HL-60/S4 treated with retinoic acid at 250 ng/mL for 4 days and 3 days (cell line): ENCODE measurements at regions not wholly inside any gene's neighbourhood (a gene's known extent, or its start where the extent isn't known, plus 50 kb on each side); places are given as distances from the start of the nearest gene placed in this dataset.
"Not testable (repeated sequence)": the region's sequence is repeated elsewhere in the genome, so short reads cannot be mapped to it uniquely, and the experiment has no call there.

Experiments
- in situ Hi-C: fragments of 300-500 bp; cut with MboI; formaldehyde crosslinking; loops from 2 replicates; pipeline ENCODE4 v1.7.0; 2022; ENCODE audit warnings: low sequenced_read_pairs

DNA sequence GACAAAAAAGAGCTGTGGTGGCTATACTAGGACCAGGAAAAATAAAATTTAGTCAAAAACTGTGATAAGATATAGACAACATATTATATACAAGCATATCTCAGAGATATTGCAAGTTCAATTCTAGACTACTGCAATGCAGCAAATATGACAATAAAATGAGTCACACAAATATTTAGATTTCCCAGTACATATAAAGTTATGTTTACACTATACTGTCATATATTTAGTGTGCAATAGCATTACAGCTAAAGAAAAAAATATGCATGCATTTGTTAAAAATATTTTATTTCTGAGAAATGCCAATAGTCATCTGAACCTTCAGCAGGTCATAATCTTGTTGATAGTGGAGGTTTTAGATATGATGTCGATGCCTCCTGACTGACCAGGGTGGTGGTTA, 72.1 kb downstream of the AKR1C4 start:
- in situ Hi-C loops = no loop called here

DNA sequence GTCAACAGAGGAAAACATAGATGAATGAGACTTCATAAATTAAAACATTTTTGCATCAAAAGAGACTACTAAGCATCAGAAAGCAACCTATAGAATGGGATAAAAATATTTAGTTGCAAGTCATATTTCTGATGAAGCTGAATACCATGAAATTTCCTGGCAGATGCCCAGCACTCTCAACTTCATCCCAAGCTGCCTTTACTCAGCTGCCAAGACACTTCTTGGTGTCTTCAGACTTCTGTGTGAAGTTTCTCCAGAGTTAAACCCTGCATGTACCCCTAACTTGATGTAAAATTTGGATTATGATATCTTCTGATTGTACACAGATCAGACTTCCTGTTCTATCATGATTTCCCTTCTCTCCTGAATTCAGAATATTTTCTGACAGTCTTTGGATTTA, 73.2 kb downstream of the AKR1C4 start:
- in situ Hi-C loops = no loop called here

DNA sequence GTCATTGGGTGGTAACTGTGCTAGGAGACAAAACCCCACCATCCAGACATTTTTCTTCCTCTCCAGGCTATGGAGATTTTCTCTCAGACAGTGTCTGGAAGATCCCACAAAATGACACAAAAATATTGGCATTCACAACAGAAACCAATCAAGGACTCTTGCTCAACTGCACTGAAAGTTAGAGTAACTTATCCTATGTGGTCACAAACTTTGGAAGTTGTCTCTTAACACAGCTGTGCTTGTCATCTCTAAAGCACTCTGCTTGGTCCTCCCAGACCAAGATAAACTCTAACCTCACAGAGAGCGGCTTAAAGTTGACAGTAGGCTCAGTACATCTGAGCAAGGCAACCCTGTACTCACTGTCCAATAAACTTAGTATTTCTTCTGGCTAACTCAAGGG, 74.9 kb downstream of the AKR1C4 start:
- in situ Hi-C loops = no loop called here

DNA sequence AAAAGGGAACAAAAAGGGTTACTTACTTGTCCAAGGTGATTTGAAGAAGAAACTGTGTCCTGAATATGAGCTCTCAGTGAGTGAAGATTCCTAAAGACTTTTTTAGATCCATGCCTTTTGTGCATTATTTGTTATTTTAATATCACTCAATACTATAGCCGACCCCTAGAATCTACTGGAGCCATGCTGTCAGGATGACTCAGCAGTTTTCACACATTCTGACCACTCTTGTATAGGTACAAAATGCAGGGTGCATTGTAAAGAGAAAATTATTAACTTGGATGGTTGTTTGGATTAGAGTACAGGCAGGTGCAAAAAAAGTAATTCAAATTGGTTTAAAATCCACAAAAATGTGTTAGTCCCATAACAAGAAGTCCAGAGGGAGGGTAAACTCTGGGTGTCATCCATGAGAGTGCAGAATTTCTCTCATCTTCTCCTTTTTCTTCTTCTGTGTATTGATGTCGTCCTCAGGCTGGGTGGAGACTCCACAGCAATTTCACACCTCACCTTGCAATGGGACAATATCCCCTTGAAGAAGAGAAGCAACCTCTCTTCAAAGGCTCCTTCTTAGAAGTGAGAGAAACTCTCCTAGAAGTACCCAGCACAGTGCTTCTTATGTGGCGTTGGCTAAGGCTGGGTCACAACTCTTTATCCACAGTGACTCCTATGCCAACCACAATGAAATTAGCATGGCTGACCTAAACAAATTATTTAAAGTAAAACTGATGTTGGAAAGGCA, 75.6 kb downstream of the AKR1C4 start:
- in situ Hi-C loops = no loop called here

DNA sequence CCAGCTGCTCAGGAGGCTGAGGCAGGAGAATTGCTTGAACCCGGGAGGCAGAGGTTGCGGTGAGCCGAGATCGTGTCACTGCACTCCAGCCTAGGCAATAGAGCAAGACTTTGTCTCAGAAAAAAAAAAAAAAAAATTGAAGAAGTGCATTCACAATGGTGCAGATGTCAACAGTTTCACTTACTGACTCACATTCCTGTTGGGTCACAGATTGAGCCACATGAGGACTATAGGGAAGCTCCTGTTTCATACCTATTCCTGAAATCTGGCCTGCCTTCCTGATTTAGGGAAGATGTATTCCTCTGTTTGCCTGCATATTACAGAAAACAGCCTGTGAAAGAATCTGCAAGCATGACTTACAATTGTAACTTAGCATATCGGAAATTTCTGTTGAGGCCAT, 78.2 kb downstream of the AKR1C4 start:
- in situ Hi-C loops = no loop called here

DNA sequence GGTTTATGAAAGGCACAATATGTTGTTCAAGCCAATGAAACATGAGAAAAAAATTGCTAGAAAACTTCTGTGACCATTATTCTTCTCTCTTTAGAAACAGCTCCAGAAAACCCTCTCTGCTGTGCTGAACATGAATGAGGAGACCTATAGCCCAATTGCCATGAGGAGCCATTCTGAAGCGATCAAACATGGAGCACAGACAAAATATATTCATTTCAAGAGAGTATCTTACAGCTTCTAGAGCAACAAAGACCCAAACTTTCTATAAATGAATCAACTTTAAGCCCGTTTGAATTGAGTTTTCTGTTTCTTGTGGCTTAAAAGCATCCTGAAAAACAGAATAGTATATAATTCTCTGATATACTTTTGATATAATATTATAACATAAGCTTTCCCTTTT, 83.4 kb upstream of the UCN3 start:
- in situ Hi-C loops = loop anchor here (10.0 kb wide), 1 partner anchor 437 kb away; no protein-coding TSS in a partner anchor

DNA sequence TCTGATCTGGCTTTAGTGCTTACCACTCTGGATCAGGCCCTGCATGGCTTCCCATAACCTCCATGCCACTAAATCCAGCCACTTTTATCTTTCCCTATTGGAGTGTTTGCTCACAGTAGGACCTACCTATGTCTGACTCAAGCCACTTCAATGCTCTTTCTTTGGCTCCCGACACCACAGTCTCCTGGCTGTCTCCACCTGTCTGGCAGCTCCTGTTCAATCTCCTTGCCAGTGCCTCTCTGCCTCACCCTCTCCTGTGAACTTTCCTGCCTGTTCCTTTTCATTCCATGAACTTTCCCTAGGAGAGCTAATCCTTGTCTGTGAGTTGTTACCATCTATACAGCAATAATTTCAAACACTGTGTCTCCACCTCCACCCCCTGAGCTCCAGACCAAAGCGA, 82.6 kb upstream of the UCN3 start:
- in situ Hi-C loops = loop anchor here (10.0 kb wide), 1 partner anchor 437 kb away; no protein-coding TSS in a partner anchor

DNA sequence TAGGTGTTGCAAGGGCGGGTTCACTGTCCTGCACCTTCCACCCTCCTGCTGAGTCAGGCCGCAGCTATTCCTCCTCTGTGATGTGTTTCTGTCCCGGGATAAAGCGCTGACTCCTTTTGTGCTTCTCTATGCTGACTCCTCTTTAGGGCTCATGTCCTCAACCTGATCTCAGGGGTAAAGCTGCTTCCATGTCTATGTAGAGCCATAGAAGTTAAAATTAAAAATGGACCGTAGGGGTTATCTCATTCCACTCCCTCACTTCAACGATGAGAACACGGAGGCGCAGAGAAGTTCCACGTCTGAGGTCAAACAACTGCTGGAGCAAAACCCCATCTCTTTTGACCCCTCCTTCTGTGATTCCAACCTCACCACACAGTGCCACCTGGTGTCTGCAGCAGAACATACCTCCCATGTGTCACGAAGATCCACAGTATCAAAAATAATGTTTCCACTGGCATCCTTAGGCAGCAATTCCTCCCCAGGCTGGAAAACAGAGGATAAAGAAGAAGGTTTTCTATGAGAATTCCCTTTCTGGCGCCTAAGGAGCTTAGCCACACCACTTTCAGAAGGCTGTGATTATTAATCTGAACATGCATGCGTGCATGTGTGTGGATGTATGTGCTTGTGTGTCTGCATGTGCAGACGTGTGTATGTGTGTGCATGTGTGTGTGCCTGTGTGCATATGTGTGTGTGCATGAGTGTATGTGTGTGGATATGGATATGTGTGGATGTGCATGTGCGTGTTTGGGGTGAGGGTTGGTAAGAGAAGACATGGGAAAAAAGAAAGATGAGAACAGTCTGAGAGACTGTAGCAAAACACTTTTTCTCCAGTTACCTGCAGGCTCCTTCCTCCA, 81.2 kb upstream of the UCN3 start:
- in situ Hi-C loops = loop anchor here (10.0 kb wide), 1 partner anchor 439 kb away; no protein-coding TSS in a partner anchor

DNA sequence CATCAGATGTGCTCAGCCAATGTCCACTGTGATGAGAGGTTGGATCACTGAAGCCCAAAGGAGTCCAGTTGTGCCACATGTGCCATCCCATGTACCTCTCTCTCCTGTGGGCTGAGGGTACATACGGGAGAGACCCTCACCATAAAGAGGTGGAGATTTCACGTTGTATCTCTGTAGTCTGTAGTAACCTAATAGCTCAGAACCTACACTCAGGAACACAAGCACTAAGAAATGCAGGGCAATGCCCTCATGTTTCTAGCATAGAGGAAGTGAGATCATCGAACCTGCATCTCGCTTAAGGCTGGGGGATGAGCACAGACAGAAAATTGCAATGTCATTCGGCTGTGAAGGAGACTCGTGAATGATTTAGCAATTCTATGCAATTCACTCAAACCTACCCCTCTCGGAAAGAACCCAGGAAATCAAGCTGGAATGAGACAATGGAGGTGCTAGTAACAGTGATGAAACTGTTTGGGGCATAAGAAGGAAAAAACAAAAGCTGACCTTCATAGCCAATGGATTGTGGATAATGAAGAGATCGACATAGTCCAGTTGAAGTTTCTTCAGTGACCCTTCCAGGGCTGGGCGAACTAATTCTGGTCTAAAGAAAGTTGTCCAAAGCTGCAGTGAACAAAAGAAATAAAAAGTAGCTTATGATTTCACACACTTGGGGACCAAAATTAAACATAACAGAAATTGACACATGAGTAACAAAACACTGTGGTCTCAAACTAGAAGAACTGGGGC, 80.3 kb upstream of the UCN3 start:
- in situ Hi-C loops = loop anchor here (10.0 kb wide), 1 partner anchor 440 kb away; no protein-coding TSS in a partner anchor

DNA sequence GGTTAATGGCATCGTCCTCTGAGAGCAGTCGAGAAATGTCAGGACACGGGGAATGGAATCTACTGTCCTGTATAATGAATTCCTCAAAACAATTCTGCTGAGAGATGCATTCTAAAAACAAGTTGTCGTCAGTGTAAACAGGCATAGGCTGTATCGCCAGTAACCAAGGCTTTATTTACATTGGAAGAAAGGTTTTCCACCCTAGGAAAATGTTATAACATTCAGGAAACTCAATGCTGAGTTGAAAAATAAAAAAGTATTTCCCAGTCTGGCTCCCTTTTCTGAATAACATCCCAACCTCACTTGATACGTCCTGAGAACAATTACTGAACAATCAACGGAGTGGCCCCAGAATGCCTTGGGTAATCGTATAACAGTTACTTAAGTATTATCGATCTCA, 79.6 kb upstream of the UCN3 start:
- in situ Hi-C loops = loop anchor here (10.0 kb wide), 1 partner anchor 440 kb away; no protein-coding TSS in a partner anchor

DNA sequence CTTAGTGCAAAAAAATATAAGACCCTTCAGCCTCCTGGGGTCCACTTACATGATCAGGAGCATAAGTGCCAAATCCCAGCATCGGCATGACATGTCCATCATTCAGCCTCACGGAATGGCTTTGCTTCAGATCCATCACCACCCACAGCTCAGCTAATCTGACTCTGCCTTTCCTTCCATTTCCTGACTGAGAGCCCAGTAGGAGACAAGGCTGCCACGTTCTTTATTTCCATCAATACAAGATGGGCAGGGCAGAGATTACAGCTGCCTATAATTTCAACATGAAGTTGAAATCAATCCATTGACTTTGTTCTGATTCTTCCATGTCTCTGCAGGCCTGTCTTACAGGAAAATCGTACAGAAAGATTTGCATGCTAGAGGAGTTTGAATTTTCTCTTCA, 76.4 kb upstream of the UCN3 start:
- in situ Hi-C loops = loop anchor here (10.0 kb wide), 1 partner anchor 444 kb away; no protein-coding TSS in a partner anchor

DNA sequence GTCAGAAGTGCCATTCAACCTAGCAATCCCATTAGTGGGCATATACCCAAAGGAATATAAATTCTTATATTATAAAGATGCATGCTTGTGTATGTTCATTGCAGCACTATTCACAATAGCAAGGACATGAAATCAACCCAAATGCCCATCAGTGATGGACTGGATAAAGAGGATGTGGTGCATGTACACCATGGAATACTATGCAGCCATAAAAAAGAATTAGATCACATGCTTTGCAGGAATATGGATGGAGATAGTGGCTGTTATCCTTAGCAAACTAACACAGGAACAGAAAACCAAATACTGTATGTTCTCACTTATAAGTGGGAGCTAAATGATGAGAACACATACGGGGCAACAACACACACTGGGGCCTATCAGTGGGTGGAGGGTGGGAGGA, 75.5 kb upstream of the UCN3 start:
- in situ Hi-C loops = loop anchor here (10.0 kb wide), 1 partner anchor 444 kb away; no protein-coding TSS in a partner anchor

DNA sequence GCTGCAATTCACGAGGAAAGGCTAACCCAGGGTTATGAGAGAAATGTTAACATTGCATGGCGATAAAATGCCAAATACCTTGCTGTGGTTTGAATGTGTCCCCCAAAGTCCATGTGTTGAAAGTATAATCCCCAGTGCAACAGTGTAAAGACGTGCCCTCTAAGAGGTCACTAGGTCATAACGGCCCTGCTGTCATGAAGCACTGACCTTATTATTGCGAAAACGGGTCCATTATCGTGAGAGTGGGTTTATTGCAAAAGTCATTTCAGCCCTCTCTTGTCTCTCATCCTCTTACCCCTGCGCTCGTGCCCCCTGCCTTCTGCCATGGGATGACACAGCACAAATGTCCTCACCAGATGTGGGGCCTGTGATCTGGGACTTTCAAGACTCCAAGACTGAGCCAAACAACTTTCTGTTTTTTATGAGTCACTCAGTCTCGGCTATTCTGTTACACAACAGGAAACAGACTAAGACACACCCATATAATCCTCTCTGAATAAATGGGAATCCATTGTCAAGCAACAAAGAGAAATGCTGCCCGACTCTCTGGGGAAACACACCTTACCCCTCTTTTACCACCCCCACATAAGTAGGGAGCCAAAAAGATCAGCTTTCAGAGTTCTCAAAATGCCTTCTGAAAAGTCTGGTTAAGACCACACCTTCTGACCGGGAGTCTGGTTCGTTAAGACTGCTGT, 73.1 kb upstream of the UCN3 start:
- in situ Hi-C loops = no loop called here

DNA sequence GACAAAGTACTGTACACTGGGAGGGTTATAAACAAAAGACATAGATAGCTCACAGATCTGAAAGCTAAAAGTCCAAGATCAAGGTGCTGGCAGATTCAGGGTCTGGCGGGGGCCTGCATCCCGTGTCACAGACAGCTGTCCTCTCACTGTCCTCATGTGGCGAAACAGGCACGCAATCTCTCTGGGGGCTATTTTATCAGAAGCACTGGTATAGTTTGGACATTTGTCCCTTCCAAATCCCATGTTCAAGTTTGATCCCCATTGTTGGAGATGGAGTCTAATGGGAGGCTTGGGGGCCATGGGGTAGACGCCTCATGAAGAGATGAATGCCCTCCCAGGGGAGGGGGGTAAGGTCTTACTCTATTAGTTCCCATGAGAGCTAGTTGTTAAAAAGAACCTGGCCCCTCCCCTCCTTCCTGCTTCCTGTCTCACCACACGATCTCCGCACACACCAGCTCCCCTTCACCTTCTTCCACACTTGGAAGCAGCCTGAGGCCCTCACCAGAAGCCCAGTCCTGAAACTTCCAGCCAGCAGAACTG, 72.5 kb upstream of the UCN3 start:
- in situ Hi-C loops = no loop called here

DNA sequence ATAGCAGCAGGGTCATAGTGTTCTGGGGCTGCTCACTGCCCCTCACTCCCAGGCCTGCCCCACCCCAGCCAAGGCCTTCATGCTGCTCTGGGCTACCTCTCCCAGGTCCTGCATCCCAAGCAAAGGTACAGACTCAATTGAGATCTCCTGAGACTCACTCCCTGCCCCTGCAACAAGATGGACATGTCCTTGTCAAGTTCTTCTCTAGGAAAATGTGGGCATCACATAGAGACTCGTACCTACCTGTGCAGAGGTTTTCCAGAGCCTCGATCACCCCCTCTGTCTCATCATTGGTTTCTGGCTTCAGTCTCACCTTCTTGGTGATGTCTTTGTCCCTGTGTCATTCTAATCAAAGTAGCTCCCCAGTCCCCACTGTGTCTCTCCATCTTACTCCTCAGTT, 71.8 kb upstream of the UCN3 start:
- in situ Hi-C loops = not testable (repeated sequence)

DNA sequence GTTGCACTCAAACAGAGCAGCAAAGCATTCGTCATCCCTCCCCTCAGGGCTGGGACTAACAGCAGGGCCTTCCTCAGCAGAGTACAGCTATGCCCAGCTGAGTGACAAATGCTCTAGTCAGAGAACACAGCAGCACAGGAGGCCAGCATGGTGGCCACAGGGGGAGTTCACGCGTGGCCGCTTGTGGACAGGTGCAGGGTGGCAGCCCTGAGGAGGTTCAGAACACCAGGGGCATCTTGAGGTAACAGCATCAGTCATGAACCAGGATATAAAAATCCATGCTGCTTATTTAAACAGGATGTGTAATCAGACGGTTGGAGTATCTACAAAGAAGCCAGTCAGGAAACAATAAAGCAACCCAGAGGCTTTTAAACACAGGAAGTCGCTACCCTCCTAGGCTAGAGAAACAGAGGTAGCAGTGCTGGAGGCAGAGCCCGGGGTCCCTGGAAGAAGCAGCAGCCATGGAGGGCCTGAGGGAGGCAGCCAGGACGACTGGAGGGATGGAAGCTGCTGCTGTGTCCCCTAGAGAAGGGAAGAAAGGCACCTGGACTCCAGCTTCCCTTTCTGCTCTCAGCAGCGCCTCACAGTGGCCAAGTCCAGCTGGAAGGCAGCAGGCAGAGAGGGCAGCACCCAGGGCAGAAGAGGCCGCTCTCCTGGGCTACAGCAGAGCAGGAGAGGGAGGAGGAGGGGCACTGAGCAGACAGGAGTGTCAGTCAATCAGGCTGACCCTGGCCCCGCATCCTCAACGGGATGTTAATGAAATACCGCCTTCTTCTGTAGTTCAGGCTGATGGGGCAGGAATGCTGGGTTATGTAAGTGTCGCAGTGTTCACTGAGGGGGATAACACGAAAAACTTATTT, 70.8 kb upstream of the UCN3 start:
- in situ Hi-C loops = no loop called here

DNA sequence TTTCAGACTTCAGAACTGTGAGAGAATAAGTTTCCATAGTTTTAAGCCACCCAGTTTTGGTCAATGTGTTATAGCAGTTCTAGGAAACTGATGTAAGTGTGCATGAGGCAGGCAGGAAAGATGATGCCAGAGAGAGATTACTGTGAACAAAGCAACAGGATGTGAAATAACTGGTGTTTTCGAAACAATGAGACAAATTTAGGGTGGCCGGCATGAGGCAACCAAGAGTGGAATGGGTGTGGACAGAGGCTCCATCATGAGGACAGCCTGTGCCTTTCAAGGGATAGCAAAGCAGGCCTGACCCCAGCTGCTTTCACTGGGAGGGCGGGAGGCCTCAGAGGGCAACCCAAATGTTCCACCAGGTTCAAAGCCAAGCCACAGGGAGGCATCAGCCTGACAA, 67.3 kb upstream of the UCN3 start:
- in situ Hi-C loops = no loop called here

DNA sequence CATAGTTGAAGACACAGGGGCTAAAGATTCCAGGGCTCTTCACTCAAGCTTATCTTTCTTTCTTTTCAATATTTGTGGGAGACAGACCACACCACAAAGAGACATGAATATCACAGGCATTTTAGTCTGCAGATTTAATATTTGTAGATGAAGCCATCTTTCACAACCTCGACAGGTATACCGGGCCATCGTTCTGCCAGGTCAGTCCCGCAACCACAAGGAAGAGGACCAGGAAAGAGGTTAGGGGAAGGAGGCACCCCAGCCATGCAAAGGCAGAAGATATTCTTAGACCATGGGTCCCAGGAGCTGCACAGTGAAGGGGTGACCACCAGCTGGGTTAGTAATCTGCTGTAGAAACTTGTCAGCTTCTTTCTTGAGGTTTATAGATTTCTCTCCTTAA, 66.8 kb upstream of the UCN3 start:
- in situ Hi-C loops = no loop called here

DNA sequence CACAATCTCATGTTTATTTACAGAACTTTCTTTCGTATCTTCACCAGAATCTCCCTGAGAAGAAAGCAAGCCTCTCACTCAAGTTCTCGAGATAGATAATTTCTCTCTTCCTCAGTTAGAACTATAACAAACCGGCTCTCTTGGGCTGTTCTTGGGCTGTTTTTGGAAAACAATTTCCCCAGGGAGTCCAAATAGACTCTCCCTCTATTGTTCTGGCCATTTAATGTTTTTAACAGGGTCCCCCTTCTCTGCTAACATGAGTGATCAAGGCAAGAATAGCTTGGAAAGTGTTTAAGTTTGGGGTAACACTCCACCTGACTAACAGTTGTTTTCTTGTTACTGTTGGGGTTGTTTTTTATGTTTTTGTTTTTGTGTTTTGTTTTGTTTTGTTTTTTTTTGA, 64.8 kb upstream of the UCN3 start:
- in situ Hi-C loops = no loop called here
